GM18519 (cell line): ENCODE measurements at regions not wholly inside any gene's neighbourhood (a gene's known extent, or its start where the extent isn't known, plus 50 kb on each side); places are given as distances from the start of the nearest gene placed in this dataset.
"Not testable (repeated sequence)": the region's sequence is repeated elsewhere in the genome, so short reads cannot be mapped to it uniquely, and the experiment has no call there.

Experiments used
- ATAC-seq: cut with Tn5 transposase; IDR thresholded peaks from one replicate; pipeline ENCODE4 v1.9.1; 2021; ENCODE audit warnings: mild to moderate bottlenecking, moderate library complexity; ENCODE audit not compliant: unreplicated experiment, low FRiP score

GRCh38 chrX:45846328-45846727 is 645.7 kb upstream of the DIPK2B start:
- no peak for ATAC-seq

DNA sequence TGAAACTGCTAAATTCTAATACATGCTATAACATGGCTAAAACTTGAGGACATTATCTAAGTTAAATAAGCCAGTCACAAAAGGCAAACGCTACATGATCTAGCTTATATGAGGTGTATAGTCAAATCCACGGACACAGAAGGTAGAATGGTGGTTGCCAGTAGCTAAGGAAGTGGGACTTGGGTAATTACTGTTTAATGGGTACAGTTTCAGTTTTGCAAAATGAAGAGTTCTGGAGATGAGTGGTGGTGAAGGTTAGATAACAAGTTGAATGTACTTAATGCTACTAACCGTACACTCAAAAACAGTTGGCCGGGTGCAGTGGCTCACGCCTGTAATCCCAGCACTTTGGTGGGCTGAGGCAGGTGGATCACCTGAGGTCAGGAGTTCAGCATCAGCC is 644.5 kb upstream of the DIPK2B start:
- ATAC-seq = no peak

- ATAC-seq = no peak
Measured at GRCh38 chrX:45843518-45843917, 642.8 kb upstream of the DIPK2B start.

- no peak for ATAC-seq
Measured at GRCh38 chrX:45842926-45843315, 642.2 kb upstream of the DIPK2B start.

- ATAC-seq = no peak
Measured at GRCh38 chrX:45842207-45842925, 641.7 kb upstream of the DIPK2B start.

- ATAC-seq = no peak
Measured at GRCh38 chrX:45840411-45840950, 639.8 kb upstream of the DIPK2B start.

- ATAC-seq = no peak
Measured at GRCh38 chrX:45830343-45830742, 629.7 kb upstream of the DIPK2B start.

DNA sequence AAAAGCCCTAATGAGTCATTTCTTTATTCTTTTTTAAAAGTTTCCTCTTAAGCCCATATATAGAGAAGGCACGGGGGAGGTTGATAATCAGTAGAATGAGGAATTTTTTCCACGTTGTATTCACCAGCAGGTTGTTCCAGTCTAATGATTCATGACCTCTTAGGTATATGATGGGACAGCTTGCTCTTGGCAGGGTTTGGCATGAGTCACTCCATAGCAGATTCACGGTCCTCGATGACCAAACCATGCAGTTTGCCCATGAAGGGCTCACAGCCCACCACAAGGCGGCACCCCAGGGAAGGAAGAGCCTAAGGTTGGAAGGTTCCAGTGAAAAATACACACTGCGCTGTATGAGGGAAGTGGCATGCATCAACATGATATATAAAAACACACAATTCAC is 623.8 kb upstream of the DIPK2B start:
- ATAC-seq = no peak

- ATAC-seq = no peak
Measured at GRCh38 chrX:45823536-45823935, 622.9 kb upstream of the DIPK2B start.

GRCh38 chrX:45822124-45822523 is 621.4 kb upstream of the DIPK2B start:
- ATAC-seq = no peak

DNA sequence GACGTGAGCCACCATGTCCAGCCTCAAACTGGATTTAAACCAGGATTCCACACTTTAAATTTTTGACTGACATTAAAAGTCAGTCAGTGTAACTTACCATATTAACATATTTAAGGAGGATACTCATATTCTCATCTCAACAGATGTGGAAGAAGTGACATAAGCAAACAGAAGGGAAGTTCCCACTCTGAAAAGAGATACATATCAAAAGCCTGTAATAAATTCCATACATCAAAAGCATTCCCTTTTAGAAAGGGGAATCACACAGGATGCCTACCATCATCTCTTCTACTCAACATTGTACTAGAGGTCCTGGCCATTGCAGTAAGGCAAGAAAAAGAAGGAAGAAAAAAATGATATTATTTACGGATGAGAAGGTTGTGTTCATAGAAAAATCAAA is 618.2 kb upstream of the DIPK2B start:
- no peak for ATAC-seq

GRCh38 chrX:45815441-45815840 is 614.8 kb upstream of the DIPK2B start:
- no peak for ATAC-seq

DNA sequence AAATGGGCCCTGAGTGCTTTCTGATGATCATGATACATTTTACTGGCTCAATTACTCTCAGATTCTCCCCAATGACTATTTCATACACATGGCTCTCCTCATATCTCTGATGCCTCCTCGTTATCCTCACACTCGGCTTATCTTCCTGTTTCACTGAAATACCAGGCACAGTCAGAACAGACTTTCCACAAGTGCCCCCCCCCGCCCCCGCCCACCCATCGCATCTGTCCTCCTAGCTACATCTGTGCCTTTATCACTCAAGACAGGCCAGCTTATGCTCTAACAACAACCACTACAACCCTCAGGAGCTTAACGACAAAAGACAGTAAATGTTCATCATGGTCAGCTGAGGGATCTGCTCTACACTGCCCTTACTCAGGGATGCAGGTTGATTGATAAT is 610.6 kb upstream of the DIPK2B start:
- no peak for ATAC-seq

- ATAC-seq = no peak
Measured at GRCh38 chrX:45807572-45808425, 607.1 kb upstream of the DIPK2B start.

DNA sequence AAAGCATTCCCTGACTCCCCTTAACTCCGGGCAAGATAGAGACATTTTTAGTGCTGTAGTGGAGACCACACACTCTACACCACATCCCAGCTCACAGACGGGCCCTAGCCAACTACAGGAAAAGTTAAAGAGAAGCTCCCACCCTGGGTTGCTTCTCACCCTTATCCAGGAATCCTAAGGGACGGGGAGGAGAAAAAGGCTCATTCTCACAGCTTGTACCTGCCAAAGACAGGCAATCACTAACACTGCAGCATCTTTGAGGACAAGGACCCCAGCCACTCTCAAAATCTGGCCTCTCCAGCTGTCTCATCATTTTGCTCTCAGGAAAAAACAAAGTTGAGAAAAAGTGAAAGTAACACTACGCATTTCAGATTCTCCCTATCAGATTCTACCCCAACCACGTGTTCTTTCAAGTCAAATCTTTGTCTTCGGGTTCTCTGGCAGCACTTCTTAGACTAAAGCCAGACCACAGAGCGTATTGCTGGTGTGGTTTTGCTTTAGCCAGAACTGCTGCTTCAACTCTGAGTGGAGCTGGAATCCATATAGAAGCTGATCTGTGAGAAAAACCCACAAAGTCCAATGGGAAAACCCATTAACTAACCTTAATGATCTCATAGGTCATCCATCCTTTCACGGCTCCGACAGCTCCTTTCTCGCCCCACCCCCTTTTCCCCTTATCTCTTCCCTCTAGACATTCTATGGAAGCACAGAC is 605.9 kb upstream of the DIPK2B start:
- peak; percentile 71 for ATAC-seq

- no peak for ATAC-seq
Measured at GRCh38 chrX:45804276-45804675, 603.6 kb upstream of the DIPK2B start.

DNA sequence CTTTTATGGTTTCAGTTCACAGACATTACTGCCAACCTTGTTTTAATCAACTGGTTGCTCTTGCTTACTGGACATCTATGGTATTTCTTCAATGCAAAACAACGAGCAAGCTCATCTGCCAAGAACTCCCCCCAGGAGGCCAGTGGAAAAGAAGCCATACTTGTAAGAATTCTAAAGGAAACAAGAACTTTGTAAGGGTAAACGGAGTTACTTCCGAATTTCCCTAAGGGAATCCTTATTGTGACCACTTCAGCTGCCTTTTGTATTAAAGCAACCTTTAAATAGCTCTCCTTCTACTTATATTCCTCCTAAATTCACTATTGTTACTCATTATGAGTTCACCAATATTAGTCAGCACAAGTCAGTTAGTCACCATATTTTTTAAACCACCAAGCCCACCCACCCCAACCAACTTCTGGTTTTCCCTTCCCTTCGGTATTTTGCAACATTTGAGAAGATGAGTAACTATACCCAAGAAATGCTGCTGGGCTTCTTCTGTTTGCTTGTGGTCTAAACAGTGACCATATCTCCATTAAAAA is 602.8 kb upstream of the DIPK2B start:
- no peak for ATAC-seq

GRCh38 chrX:45801554-45801953 is 600.9 kb upstream of the DIPK2B start:
- ATAC-seq = peak; percentile 66

- not testable (repeated sequence) for ATAC-seq
Measured at GRCh38 chrX:45800746-45801453, 600.2 kb upstream of the DIPK2B start.

DNA sequence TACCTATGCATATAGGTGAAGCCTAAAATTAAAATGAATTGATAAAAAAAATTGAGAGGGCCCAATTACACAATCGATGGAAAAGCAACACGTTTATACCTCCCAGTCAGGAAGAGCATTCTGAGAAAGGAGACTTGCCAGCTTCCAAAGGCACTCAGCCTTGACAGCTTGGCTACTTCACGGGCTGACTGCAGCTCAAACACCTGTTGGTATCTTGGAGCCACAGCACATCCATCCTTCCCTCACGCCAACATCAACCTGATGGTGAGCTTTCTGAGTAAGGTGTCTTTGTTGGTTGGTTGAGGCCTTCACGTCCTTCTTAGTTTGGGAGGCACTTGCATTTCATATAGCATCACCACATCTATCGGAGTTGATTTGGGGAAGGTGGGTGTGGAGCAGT is 598.9 kb upstream of the DIPK2B start:
- no peak for ATAC-seq
